Testis (tissue), 2 donors: ENCODE measurements at regions not wholly inside any gene's neighbourhood (a gene's known extent, or its start where the extent isn't known, plus 50 kb on each side); places are given as distances from the start of the nearest gene placed in this dataset.

Source experiments
- POLR2A ChIP-seq: fragments of 450-650 bp; IDR thresholded peaks from one replicate; pipeline ENCODE4 v1.6.1; 2017; ENCODE audit warnings: antibody characterized with exemption, mild to moderate bottlenecking, moderate library complexity
- TF ChIP-seq, protein P1 (sequence below), 3 experiments: fragments of 450-650 bp in 2 of 3; fragments of 200-600 bp in 1 of 3; sonication (generic) in 1 of 3; IDR thresholded peaks; one replicate each; pipeline ENCODE4 v1.5.1; 2016 to 2019; ENCODE audit warnings: antibody characterized with exemption in 3 of 3, mild to moderate bottlenecking in 2 of 3, moderate library complexity in 1 of 3

DNA sequence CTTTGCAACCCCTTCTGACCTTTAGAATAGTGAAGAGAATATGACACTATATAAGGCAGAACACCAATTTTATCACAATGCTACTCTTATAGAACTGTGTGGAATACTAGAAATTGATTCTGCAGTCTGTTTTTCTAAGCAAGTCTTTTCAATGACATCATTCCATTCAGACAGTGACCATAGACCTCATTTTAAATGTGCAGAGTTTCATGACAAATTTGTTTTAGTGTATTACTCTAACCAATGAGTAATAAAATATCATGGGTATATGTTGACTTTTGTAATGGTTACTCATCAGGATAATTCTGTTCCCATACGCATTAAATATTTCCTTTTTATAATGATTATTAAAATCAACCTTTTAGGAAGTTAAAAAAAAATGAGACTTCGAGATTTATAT, 219.9 kb downstream of the COX7C start:
- TF ChIP-seq, protein P1, sequence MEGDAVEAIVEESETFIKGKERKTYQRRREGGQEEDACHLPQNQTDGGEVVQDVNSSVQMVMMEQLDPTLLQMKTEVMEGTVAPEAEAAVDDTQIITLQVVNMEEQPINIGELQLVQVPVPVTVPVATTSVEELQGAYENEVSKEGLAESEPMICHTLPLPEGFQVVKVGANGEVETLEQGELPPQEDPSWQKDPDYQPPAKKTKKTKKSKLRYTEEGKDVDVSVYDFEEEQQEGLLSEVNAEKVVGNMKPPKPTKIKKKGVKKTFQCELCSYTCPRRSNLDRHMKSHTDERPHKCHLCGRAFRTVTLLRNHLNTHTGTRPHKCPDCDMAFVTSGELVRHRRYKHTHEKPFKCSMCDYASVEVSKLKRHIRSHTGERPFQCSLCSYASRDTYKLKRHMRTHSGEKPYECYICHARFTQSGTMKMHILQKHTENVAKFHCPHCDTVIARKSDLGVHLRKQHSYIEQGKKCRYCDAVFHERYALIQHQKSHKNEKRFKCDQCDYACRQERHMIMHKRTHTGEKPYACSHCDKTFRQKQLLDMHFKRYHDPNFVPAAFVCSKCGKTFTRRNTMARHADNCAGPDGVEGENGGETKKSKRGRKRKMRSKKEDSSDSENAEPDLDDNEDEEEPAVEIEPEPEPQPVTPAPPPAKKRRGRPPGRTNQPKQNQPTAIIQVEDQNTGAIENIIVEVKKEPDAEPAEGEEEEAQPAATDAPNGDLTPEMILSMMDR (IDR thresholded peaks at IDR 0.05) = no peak
- TF ChIP-seq POLR2A = no peak
